Natural killer cell (primary cell): ENCODE measurements at regions not wholly inside any gene's neighbourhood (a gene's known extent, or its start where the extent isn't known, plus 50 kb on each side); places are given as distances from the start of the nearest gene placed in this dataset.

Experiments used
- ATAC-seq, 3 donors: fragments of 150-1000 bp in 2 of 3; fragments of 200-7000 bp in 1 of 3; cut with Tn5 transposase; 1 replicate in 1 of 3; 2 replicates in 2 of 3; pipeline ENCODE4 v1.10.0; 2021; ENCODE audit warnings: mild to moderate bottlenecking in 2 of 3, moderate library complexity in 2 of 3
- DNase-seq, 2 donors: peaks; one replicate each; pipeline versions ENCODE4 v3.0.0 to v3.0.0-alpha.2; 2013 to 2021; ENCODE audit warnings: mixed read lengths in 1 of 2
- H3K27ac ChIP-seq: one replicate; pipeline ENCODE4 v1.5.1; 2013; ENCODE audit warnings: mild to moderate bottlenecking, low read length
- H3K27me3 ChIP-seq: one replicate; pipeline ENCODE4 v1.6.1; 2013; ENCODE audit warnings: low read length; ENCODE audit not compliant: control insufficient read depth, insufficient read depth
- H3K36me3 ChIP-seq: one replicate; pipeline ENCODE4 v1.6.1; 2013; ENCODE audit warnings: low read length; ENCODE audit not compliant: control insufficient read depth, insufficient read depth
- H3K4me1 ChIP-seq: one replicate; pipeline ENCODE4 v1.6.1; 2013; ENCODE audit warnings: low read length; ENCODE audit not compliant: control insufficient read depth, insufficient read depth
- H3K4me3 ChIP-seq: one replicate; pipeline ENCODE4 v1.5.1; 2013; ENCODE audit warnings: low read length
- H3K9me3 ChIP-seq: one replicate; pipeline ENCODE4 v1.6.1; 2013; ENCODE audit warnings: low read length; ENCODE audit not compliant: control insufficient read depth, insufficient read depth
- H3K27ac Mint-ChIP-seq, 2 donors: one replicate each; pipeline ENCODE4 v1.8.0; 2022; ENCODE audit warnings: mild to moderate bottlenecking in 2 of 2, mixed read lengths in 2 of 2, moderate library complexity in 1 of 2
- H3K27me3 Mint-ChIP-seq, 2 donors: one replicate each; pipeline ENCODE4 v1.8.0; 2022; ENCODE audit warnings: low read depth in 2 of 2, mixed read lengths in 2 of 2
- H3K36me3 Mint-ChIP-seq: one replicate; pipeline ENCODE4 v1.8.0; 2022; ENCODE audit warnings: mixed read lengths
- H3K4me1 Mint-ChIP-seq, 2 donors: one replicate each; pipeline ENCODE4 v1.8.0; 2022; ENCODE audit warnings: mixed read lengths in 2 of 2
- H3K4me3 Mint-ChIP-seq: one replicate; pipeline ENCODE4 v1.8.0; 2022; ENCODE audit warnings: mild to moderate bottlenecking, moderate library complexity, mixed read lengths
- H3K9me3 Mint-ChIP-seq, 2 donors: one replicate each; pipeline ENCODE4 v1.8.0; 2022; ENCODE audit warnings: mixed read lengths in 2 of 2
- CTCF ChIP-seq: fragments of 200-600 bp; IDR thresholded peaks from one replicate; pipeline ENCODE4 v1.8.0; 2022; ENCODE audit warnings: antibody characterized with exemption
- WGBS: methylation state at CpG from one replicate; pipeline ENCODE4 v1.1.7; 2013; ENCODE audit warnings: missing lambda C conversion rate; ENCODE audit not compliant: insufficient coverage; 5-methylcytosine and 5-hydroxymethylcytosine counted together
- intact Hi-C: fragments of 100-400 bp; cut with micrococcal nuclease; formaldehyde crosslinking; loops from one replicate; pipeline ENCODE4 v1.14.2; 2022

- Histone ChIP-seq H3K4me1 (no peaks in the 10 kb centered on the region), H3K4me3 (no peak overlapping the region), H3K9me3 (no peaks in the 10 kb centered on the region), H3K27me3 (no peaks in the 10 kb centered on the region), H3K36me3 (no peaks in the 10 kb centered on the region), H3K27ac (no peak overlapping the region)
- Mint-ChIP-seq H3K27me3 (no peaks in the 10 kb centered on the region), H3K9me3 (peaks cover 11 to 13% of the 10 kb centered on the region in 2 donors), H3K27ac (no peak overlapping the region), H3K4me3 (no peak overlapping the region), H3K36me3 (no peaks in the 10 kb centered on the region), H3K4me1 (no peaks in the 10 kb centered on the region)
- no peak for ATAC-seq
- no peak for TF ChIP-seq CTCF
- WGBS = 63% methylated on average over 1 of the region's 1 CpG
- no peak for DNase-seq
- intact Hi-C loops = no loop called here
Measured at GRCh38 chr13:70941454-70941853, 833.2 kb upstream of the KLHL1 start.

- H3K9me3 Mint-ChIP-seq = peaks cover 12 to 15% of the 10 kb centered on the region in 2 donors
- H3K4me1 Mint-ChIP-seq = no peaks in the 10 kb centered on the region
Measured at GRCh38 chr13:70938462-70938861, 830.2 kb upstream of the KLHL1 start.

GRCh38 chr13:70932511-70932910 is 824.3 kb upstream of the KLHL1 start:
- DNase-seq (no peak), ATAC-seq (no peak)
- Histone ChIP-seq H3K4me3 (no peak overlapping the region), H3K27ac (no peak overlapping the region), H3K36me3 (no peaks in the 10 kb centered on the region), H3K4me1 (no peaks in the 10 kb centered on the region), H3K27me3 (no peaks in the 10 kb centered on the region), H3K9me3 (no peaks in the 10 kb centered on the region)
- H3K27me3 Mint-ChIP-seq = no peaks in the 10 kb centered on the region
- H3K27ac Mint-ChIP-seq = no peak overlapping the region
- no peak overlapping the region for H3K4me3 Mint-ChIP-seq
- no peak for TF ChIP-seq CTCF
- 95% methylated on average over 2 of the region's 3 CpGs for WGBS
- H3K4me1 Mint-ChIP-seq = no peaks in the 10 kb centered on the region
- no peaks in the 10 kb centered on the region for H3K36me3 Mint-ChIP-seq
- intact Hi-C loops = no loop called here
- peaks cover 7 to 10% of the 10 kb centered on the region in 2 donors for H3K9me3 Mint-ChIP-seq

More at GRCh38 chr13:70938462-70938861, 830.2 kb upstream of the KLHL1 start:
- ATAC-seq (no peak), DNase-seq (no peak)
- TF ChIP-seq CTCF = no peak
- intact Hi-C loops = no loop called here
- no peak overlapping the region for H3K4me3 Mint-ChIP-seq
- H3K36me3 Mint-ChIP-seq = no peaks in the 10 kb centered on the region
- H3K27me3 Mint-ChIP-seq = no peaks in the 10 kb centered on the region
- Histone ChIP-seq H3K4me3 (no peak overlapping the region), H3K9me3 (no peaks in the 10 kb centered on the region), H3K27me3 (no peaks in the 10 kb centered on the region), H3K36me3 (no peaks in the 10 kb centered on the region), H3K27ac (no peak overlapping the region), H3K4me1 (no peaks in the 10 kb centered on the region)
- H3K27ac Mint-ChIP-seq = no peak overlapping the region
- WGBS = 100% methylated on average over 1 of the region's 1 CpG
